ENCODE measurements at regions not wholly inside any gene's neighbourhood (a gene's known extent, or its start where the extent isn't known, plus 50 kb on each side); places are given as distances from the start of the nearest gene placed in this dataset.
"Not testable (repeated sequence)": the region's sequence is repeated elsewhere in the genome, so short reads cannot be mapped to it uniquely, and the experiment has no call there.

DNA sequence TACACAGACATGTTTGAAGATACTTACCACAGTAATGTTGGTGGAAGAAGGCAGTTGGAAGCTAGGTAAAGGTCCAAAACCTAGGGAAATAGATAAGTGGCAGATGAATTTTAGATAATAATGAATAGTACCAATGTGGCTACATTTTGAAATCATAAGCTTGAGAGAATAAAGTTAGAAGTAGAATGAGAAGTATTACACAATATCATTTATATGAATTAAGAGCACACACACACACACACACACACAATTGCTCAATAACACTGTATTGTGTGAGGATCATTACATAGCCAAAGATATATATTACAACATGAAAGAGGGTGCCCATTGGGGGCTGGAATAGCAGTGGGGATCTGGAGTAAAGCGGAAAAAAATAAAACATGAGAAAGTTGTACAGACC is 149.0 kb upstream of the EYA4 start:
- Histone ChIP-seq H3K79me2 (no peaks in the 10 kb centered on the region), H2AFZ (no peak overlapping the region), H4K20me1 (ENCODE audit: insufficient read depth, poor library complexity, severe bottlenecking) (no peaks in the 10 kb centered on the region), H3K27ac (no peak overlapping the region), H3K36me3 (replicated peaks; ENCODE audit: insufficient read depth, low read depth) (no peaks in the 10 kb centered on the region), H3K4me1 (ENCODE audit: insufficient read depth) (no peaks in the 10 kb centered on the region), H3K9me2 (replicated peaks; ENCODE audit: insufficient read depth) (no peaks in the 10 kb centered on the region), H3K27me3 (no peaks in the 10 kb centered on the region), H3K4me3 (no peak overlapping the region), H3K9me3 (ENCODE audit: low read depth) (no peaks in the 10 kb centered on the region), H3K4me2 (no peak overlapping the region)
- 100% methylated on average over 1 of the region's 1 CpG for WGBS (ENCODE audit: low lambda C conversion rate, missing lambda C conversion rate)
- TF ChIP-seq EZH2 (IDR thresholded peaks at IDR 0.05; ENCODE audit: borderline replicate concordance) (no peak), EZH2phosphoT487 (IDR thresholded peaks at IDR 0.05; ENCODE audit: low read depth, severe bottlenecking, unreplicated experiment) (no peak)
- TF ChIP-seq, protein P1, sequence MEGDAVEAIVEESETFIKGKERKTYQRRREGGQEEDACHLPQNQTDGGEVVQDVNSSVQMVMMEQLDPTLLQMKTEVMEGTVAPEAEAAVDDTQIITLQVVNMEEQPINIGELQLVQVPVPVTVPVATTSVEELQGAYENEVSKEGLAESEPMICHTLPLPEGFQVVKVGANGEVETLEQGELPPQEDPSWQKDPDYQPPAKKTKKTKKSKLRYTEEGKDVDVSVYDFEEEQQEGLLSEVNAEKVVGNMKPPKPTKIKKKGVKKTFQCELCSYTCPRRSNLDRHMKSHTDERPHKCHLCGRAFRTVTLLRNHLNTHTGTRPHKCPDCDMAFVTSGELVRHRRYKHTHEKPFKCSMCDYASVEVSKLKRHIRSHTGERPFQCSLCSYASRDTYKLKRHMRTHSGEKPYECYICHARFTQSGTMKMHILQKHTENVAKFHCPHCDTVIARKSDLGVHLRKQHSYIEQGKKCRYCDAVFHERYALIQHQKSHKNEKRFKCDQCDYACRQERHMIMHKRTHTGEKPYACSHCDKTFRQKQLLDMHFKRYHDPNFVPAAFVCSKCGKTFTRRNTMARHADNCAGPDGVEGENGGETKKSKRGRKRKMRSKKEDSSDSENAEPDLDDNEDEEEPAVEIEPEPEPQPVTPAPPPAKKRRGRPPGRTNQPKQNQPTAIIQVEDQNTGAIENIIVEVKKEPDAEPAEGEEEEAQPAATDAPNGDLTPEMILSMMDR (IDR thresholded peaks at IDR 0.05; ENCODE audit: poor library complexity) = no peak
- no peak for DNase-seq (ENCODE audit: low spot score)

DNA sequence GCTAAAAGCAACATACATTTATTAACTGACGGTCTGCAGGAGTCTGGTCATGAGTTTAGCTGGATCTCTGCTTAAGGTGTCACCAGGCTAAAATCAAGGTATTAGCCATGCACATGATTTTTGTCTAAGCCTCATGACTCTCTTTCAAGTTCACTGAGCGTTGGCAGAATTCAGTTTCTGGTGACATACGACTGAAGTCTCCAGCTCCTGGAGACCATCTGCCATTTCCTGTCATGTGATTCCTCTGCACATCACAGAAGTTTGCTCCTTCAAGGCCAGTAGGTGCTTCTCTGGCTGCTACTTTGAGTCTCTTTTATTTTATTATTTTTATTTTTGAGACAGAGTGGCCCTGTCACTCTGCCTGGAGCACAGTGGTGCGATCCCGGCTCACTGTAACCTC is 148.4 kb upstream of the EYA4 start:
- 92% methylated on average over 5 of the region's 5 CpGs for WGBS (ENCODE audit: low lambda C conversion rate, missing lambda C conversion rate)
- H3K4me3 ChIP-seq = no peak overlapping the region
- no peaks in the 10 kb centered on the region for H3K9me2 ChIP-seq (replicated peaks; ENCODE audit: insufficient read depth)
- no peaks in the 10 kb centered on the region for H4K20me1 ChIP-seq (ENCODE audit: insufficient read depth, poor library complexity, severe bottlenecking)
- no peaks in the 10 kb centered on the region for H3K27me3 ChIP-seq
- no peaks in the 10 kb centered on the region for H3K79me2 ChIP-seq
- no peak overlapping the region for H3K27ac ChIP-seq
- H3K36me3 ChIP-seq (replicated peaks; ENCODE audit: insufficient read depth, low read depth) = no peaks in the 10 kb centered on the region
- TF ChIP-seq EZH2phosphoT487 (IDR thresholded peaks at IDR 0.05; ENCODE audit: low read depth, severe bottlenecking, unreplicated experiment) (no peak), EZH2 (IDR thresholded peaks at IDR 0.05; ENCODE audit: borderline replicate concordance) (no peak)
- TF ChIP-seq, protein P1 (IDR thresholded peaks at IDR 0.05; ENCODE audit: poor library complexity) = no peak
- no peaks in the 10 kb centered on the region for H3K4me1 ChIP-seq (ENCODE audit: insufficient read depth)
- H3K9me3 ChIP-seq (ENCODE audit: low read depth) = no peaks in the 10 kb centered on the region
- H2AFZ ChIP-seq = no peak overlapping the region
- no peak overlapping the region for H3K4me2 ChIP-seq
- no peak for DNase-seq (ENCODE audit: low spot score)

DNA sequence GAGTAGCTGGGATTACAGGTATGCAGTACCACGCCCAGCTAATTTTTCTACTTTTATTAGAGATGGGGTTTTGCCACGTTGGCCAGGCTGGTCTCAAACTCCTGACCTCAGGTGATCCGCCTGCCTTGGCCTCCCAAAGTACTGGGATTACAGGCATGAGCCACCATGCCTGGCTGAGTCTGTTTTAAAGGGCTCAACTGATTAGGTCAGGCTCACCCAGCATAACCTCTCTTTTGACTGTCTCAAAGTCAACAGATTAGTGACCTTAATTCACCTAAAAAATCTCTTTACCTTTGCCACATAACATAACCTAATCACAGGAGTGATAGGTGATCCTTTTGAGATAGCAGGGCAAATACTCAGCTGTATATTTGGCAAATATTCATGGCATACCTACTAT is 147.9 kb upstream of the EYA4 start:
- H3K36me3 ChIP-seq (replicated peaks; ENCODE audit: insufficient read depth, low read depth); H3K79me2 ChIP-seq; H3K27ac ChIP-seq: not testable (repeated sequence)

DNA sequence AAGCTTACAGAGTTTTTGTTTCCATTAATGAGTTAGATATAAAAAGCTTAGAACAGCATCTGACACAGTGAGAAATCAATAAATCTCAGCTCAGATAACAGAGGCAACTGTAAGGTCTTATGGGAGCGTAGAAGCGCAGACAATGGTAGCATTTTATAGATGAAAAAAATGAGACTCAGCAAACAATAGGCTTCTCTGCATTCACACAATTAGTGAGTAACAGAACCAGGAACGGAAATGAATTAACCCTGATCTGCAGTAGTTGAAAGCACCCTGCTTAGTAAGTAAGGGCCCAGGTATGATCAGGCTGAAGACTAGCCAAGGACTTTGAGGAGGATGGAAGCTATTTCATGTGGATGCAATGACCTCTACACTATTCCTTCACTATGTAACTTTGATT is 147.2 kb upstream of the EYA4 start:
- WGBS (ENCODE audit: low lambda C conversion rate, missing lambda C conversion rate) = 80% methylated on average over 3 of the region's 3 CpGs
- H3K27me3 ChIP-seq = no peaks in the 10 kb centered on the region
- TF ChIP-seq EZH2phosphoT487 (IDR thresholded peaks at IDR 0.05; ENCODE audit: low read depth, severe bottlenecking, unreplicated experiment) (no peak), EZH2 (IDR thresholded peaks at IDR 0.05; ENCODE audit: borderline replicate concordance) (no peak)
- TF ChIP-seq, protein P1 (IDR thresholded peaks at IDR 0.05; ENCODE audit: poor library complexity) = no peak
- no peaks in the 10 kb centered on the region for H3K36me3 ChIP-seq (replicated peaks; ENCODE audit: insufficient read depth, low read depth)
- no peaks in the 10 kb centered on the region for H4K20me1 ChIP-seq (ENCODE audit: insufficient read depth, poor library complexity, severe bottlenecking)
- H3K9me2 ChIP-seq (replicated peaks; ENCODE audit: insufficient read depth) = no peaks in the 10 kb centered on the region
- no peak overlapping the region for H2AFZ ChIP-seq
- H3K4me3 ChIP-seq = no peak overlapping the region
- no peak overlapping the region for H3K27ac ChIP-seq
- H3K4me1 ChIP-seq (ENCODE audit: insufficient read depth) = no peaks in the 10 kb centered on the region
- no peaks in the 10 kb centered on the region for H3K79me2 ChIP-seq
- no peak overlapping the region for H3K4me2 ChIP-seq
- H3K9me3 ChIP-seq (ENCODE audit: low read depth) = no peaks in the 10 kb centered on the region
- DNase-seq (ENCODE audit: low spot score) = no peak

More for the DNA sequence above, 147.9 kb upstream of the EYA4 start:
- not testable (repeated sequence) for H4K20me1 ChIP-seq (ENCODE audit: insufficient read depth, poor library complexity, severe bottlenecking); H3K9me2 ChIP-seq (replicated peaks; ENCODE audit: insufficient read depth); H3K9me3 ChIP-seq (ENCODE audit: low read depth); H3K27me3 ChIP-seq; H3K4me3 ChIP-seq; DNase-seq (ENCODE audit: low spot score); H3K4me1 ChIP-seq (ENCODE audit: insufficient read depth); H2AFZ ChIP-seq; H3K4me2 ChIP-seq
- WGBS (ENCODE audit: low lambda C conversion rate, missing lambda C conversion rate) = 84% methylated on average over 3 of the region's 3 CpGs
